HEK293T (cell line): ENCODE measurements at regions not wholly inside any gene's neighbourhood (a gene's known extent, or its start where the extent isn't known, plus 50 kb on each side); places are given as distances from the start of the nearest gene placed in this dataset.

Experiments
- FOXK2 ChIP-seq: fragments of 450-650 bp; IDR thresholded peaks from 2 replicates; pipeline ENCODE4 v1.6.1; 2016; ENCODE audit warnings: mild to moderate bottlenecking
- SUZ12 ChIP-seq: fragments of 450-650 bp; IDR thresholded peaks from 2 replicates; pipeline ENCODE4 v1.6.1; 2016; ENCODE audit warnings: mild to moderate bottlenecking
- TARDBP ChIP-seq: fragments of 450-650 bp; IDR thresholded peaks from 2 replicates; pipeline ENCODE4 v1.6.1; 2016

- TF ChIP-seq FOXK2 (no peak), SUZ12 (no peak), TARDBP (no peak)
These were observed 474.2 kb upstream of the MYT1L start for GRCh38 chr2:2805263-2805662.
